ENCODE measurements at regions not wholly inside any gene's neighbourhood (a gene's known extent, or its start where the extent isn't known, plus 50 kb on each side); places are given as distances from the start of the nearest gene placed in this dataset.

DNA sequence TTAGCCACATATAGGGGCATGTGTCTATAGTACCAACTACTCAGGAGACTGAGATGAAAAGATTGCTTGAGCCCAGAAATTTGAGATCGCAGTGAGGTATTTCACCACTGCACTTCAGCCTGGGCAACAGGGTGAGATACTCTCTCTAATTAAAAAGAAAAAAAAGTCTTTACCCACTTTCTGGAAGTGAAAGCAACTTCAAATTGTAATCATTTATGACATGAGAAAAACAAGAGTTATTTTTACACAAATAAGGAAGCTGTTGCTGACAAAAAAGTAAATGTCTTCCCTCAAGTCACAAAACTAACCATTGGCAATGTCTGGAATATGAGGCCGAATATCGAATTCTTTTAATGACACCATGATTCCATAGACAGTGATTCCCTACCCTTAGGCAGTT, 71.4 kb downstream of the GLYATL1 start:
- no peak overlapping the region for H2BK20ac ChIP-seq (ENCODE audit: low read depth, low read length)
- no peak overlapping the region for H3K23ac ChIP-seq (ENCODE audit: low read depth, low read length)
- no peak overlapping the region for H3K18ac ChIP-seq (ENCODE audit: low read depth, low read length)
- H2AK5ac ChIP-seq (ENCODE audit: low read depth, low read length), result no peak overlapping the region
- no peak overlapping the region for H2BK120ac ChIP-seq (ENCODE audit: low read depth, low read length)
- in situ Hi-C loops (cut with MboI; ENCODE audit: low sequenced_read_pairs) (no loop called here), intact Hi-C loops (cut with micrococcal nuclease) (no loop called here), dilution Hi-C loops (cut with HindIII; ENCODE audit: low sequenced_read_pairs, unreplicated experiment) (no loop called here)
- no peak overlapping the region for H2BK15ac ChIP-seq (ENCODE audit: low read depth, low read length)
- ATAC-seq (ENCODE audit: low read depth) (no peak), DNase-seq (no peak)
- no peak overlapping the region for H3K4me3 ChIP-seq (ENCODE audit: insufficient read depth, low read depth, low read length)
- H3K9ac ChIP-seq (ENCODE audit: low read depth, low read length), result no peak overlapping the region
- H4K8ac ChIP-seq (ENCODE audit: low read depth in 2 of 2, low read length in 2 of 2), result no peak overlapping the region
- H3K4ac ChIP-seq (ENCODE audit: low read depth, low read length), result no peak overlapping the region
- H3K9me1 ChIP-seq (ENCODE audit: insufficient read depth, low read length), result no peaks in the 10 kb centered on the region
- H3K14ac ChIP-seq (replicated peaks; ENCODE audit: low read depth, low read length), result no peak overlapping the region
- no peak overlapping the region for H3K27ac ChIP-seq (ENCODE audit: insufficient read depth, low read length)
- no peaks in the 10 kb centered on the region for H3K4me1 ChIP-seq (ENCODE audit: control insufficient read depth, insufficient read depth, low read length)
- no CpG with 5 or more reads among the region's 3 CpGs for WGBS, 2 experiments (ENCODE audit: extremely low coverage in 2 of 2, insufficient read length in 1 of 2)
- H3K36me3 ChIP-seq (ENCODE audit: control insufficient read depth, insufficient read depth, low read length), result no peaks in the 10 kb centered on the region
- no peak overlapping the region for H2AK9ac ChIP-seq (replicated peaks; ENCODE audit: low read depth, low read length, poor library complexity)
- no TSS peak for BruUV-seq (replicated peaks)
- no peaks in the 10 kb centered on the region for H3K79me1 ChIP-seq (ENCODE audit: low read depth in 1 of 2, low read length in 2 of 2)
- H3K27me3 ChIP-seq (ENCODE audit: control insufficient read depth, insufficient read depth, low read length), result no peaks in the 10 kb centered on the region
- H4K5ac ChIP-seq (ENCODE audit: low read depth, low read length), result no peak overlapping the region
- no peak overlapping the region for H2BK5ac ChIP-seq (ENCODE audit: low read depth, low read length, poor library complexity, severe bottlenecking)
- no peak overlapping the region for H3K56ac ChIP-seq (ENCODE audit: extremely low read depth, insufficient read depth, low read length)
- ChIA-PET POLR2A (ENCODE audit: unreplicated experiment) (no interaction called here), CTCF (no interaction called here)
- H4K91ac ChIP-seq (ENCODE audit: insufficient read depth, low read depth, low read length), result no peak overlapping the region
- TF ChIP-seq POLR2A (IDR thresholded peaks at IDR 0.05; ENCODE audit: low read depth, low read length) (no peak), SMC3 (IDR thresholded peaks at IDR 0.05; ENCODE audit: low read depth, low read length) (no peak), RCOR1 (IDR thresholded peaks at IDR 0.05; ENCODE audit: insufficient replicate concordance, low read length) (no peak), CHD1 (IDR thresholded peaks at IDR 0.05; ENCODE audit: low read depth, low read length) (no peak), NFE2L2 (IDR thresholded peaks at IDR 0.05; ENCODE audit: low read depth, low read length) (no peak), MXI1 (IDR thresholded peaks at IDR 0.05; ENCODE audit: borderline replicate concordance, low read depth, low read length) (no peak), BHLHE40 (IDR thresholded peaks at IDR 0.05; ENCODE audit: low read depth, low read length) (no peak), MAZ (IDR thresholded peaks at IDR 0.05; ENCODE audit: borderline replicate concordance, low read depth, low read length) (no peak), RAD21 (IDR thresholded peaks at IDR 0.05; ENCODE audit: low read length) (no peak)
- TF ChIP-seq, protein P1, sequence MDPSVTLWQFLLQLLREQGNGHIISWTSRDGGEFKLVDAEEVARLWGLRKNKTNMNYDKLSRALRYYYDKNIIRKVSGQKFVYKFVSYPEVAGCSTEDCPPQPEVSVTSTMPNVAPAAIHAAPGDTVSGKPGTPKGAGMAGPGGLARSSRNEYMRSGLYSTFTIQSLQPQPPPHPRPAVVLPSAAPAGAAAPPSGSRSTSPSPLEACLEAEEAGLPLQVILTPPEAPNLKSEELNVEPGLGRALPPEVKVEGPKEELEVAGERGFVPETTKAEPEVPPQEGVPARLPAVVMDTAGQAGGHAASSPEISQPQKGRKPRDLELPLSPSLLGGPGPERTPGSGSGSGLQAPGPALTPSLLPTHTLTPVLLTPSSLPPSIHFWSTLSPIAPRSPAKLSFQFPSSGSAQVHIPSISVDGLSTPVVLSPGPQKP (IDR thresholded peaks at IDR 0.05; ENCODE audit: borderline replicate concordance, low read depth, low read length), result no peak
- TF ChIP-seq, protein P2, sequence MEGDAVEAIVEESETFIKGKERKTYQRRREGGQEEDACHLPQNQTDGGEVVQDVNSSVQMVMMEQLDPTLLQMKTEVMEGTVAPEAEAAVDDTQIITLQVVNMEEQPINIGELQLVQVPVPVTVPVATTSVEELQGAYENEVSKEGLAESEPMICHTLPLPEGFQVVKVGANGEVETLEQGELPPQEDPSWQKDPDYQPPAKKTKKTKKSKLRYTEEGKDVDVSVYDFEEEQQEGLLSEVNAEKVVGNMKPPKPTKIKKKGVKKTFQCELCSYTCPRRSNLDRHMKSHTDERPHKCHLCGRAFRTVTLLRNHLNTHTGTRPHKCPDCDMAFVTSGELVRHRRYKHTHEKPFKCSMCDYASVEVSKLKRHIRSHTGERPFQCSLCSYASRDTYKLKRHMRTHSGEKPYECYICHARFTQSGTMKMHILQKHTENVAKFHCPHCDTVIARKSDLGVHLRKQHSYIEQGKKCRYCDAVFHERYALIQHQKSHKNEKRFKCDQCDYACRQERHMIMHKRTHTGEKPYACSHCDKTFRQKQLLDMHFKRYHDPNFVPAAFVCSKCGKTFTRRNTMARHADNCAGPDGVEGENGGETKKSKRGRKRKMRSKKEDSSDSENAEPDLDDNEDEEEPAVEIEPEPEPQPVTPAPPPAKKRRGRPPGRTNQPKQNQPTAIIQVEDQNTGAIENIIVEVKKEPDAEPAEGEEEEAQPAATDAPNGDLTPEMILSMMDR (conservative IDR thresholded peaks at IDR 0.05; ENCODE audit: low read depth, low read length), result no peak
- H4K20me1 ChIP-seq (ENCODE audit: insufficient read depth, low read length), result no peaks in the 10 kb centered on the region
- H3K9me3 ChIP-seq (ENCODE audit: control insufficient read depth, insufficient read depth, low read length), result no peaks in the 10 kb centered on the region
- H2AFZ ChIP-seq (replicated peaks; ENCODE audit: low read length, poor library complexity), result no peak overlapping the region
- no peak overlapping the region for H3K4me2 ChIP-seq (ENCODE audit: low read depth, low read length)
